H1 (cell line): ENCODE measurements at regions not wholly inside any gene's neighbourhood (a gene's known extent, or its start where the extent isn't known, plus 50 kb on each side); places are given as distances from the start of the nearest gene placed in this dataset.

Experiments
- CTCF ChIA-PET: fragments of 300-600 bp; sonication (Branson Sonifier 250); formaldehyde crosslinking; loops from one replicate; lab custom pipeline; 2021; ENCODE audit not compliant: partially characterized antibody; lab: Charles Lee
- POLR2A ChIA-PET: fragments of 300-600 bp; sonication (Branson Sonifier 250); formaldehyde crosslinking; loops from one replicate; lab custom pipeline; 2021; ENCODE audit warnings: inconsistent platforms; ENCODE audit not compliant: partially characterized antibody; lab: Charles Lee
- DNase-seq, 2 experiments: peaks; one replicate each; pipeline versions ENCODE4 v3.0.0 to v3.0.0-alpha.2; 2010 to 2022; ENCODE audit warnings: low spot score in 2 of 2, low read depth in 1 of 2, mixed read lengths in 1 of 2
- FAIRE-seq: peaks from 2 replicates; lab custom pipeline; 2011; peaks lifted over from hg19 to GRCh38; lab: Jason Lieb, UNC
- H2AFZ ChIP-seq: 2 replicates; pipeline ENCODE4 v1.8.1; 2012; ENCODE audit warnings: low read length, inconsistent platforms
- H2AK5ac ChIP-seq: 2 replicates; pipeline ENCODE4 v1.6.1; 2013; ENCODE audit warnings: low read depth, low read length
- H2BK120ac ChIP-seq: replicated peaks from 2 replicates; pipeline ENCODE3; 2013; ENCODE audit warnings: low read depth, low read length, inconsistent platforms
- H2BK12ac ChIP-seq: 2 replicates; pipeline ENCODE4 v1.6.1; 2013; ENCODE audit warnings: low read depth, low read length
- H2BK15ac ChIP-seq: 2 replicates; pipeline ENCODE4 v1.6.1; 2013; ENCODE audit warnings: low read length
- H2BK20ac ChIP-seq: 2 replicates; pipeline ENCODE4 v1.6.1; 2013; ENCODE audit warnings: low read length
- H2BK5ac ChIP-seq: 2 replicates; pipeline ENCODE4 v1.6.1; 2013; ENCODE audit warnings: low read depth, low read length
- H3K14ac ChIP-seq: 2 replicates; pipeline ENCODE4 v1.6.1; 2013; ENCODE audit warnings: inconsistent platforms; ENCODE audit not compliant: insufficient read length
- H3K18ac ChIP-seq: 2 replicates; pipeline ENCODE4 v1.6.1; 2013; ENCODE audit warnings: low read length; ENCODE audit errors: extremely low read depth
- H3K23ac ChIP-seq: 2 replicates; pipeline ENCODE4 v1.6.1; 2013; ENCODE audit warnings: inconsistent platforms; ENCODE audit not compliant: insufficient read length
- H3K23me2 ChIP-seq: 2 replicates; pipeline ENCODE4 v1.6.1; 2013; ENCODE audit warnings: low read depth, low read length
- H3K27ac ChIP-seq: 2 replicates; pipeline ENCODE4 v1.6.1; 2011; ENCODE audit warnings: low read depth, low read length, inconsistent platforms
- H3K27me3 ChIP-seq, 4 experiments: replicated peaks in 1 of 4; 1 replicate in 1 of 4; 2 replicates in 3 of 4; pipeline versions ENCODE4 v1.6.1 to v1.8.1; 2011 to 2013; ENCODE audit warnings: low read length in 3 of 4, mild to moderate bottlenecking in 3 of 4, inconsistent platforms in 2 of 4, mixed read lengths in 2 of 4, moderate library complexity in 1 of 4; ENCODE audit not compliant: control insufficient read depth in 3 of 4, insufficient read depth in 3 of 4; ENCODE audit errors: extremely low read depth in 1 of 4
- H3K36me3 ChIP-seq, 4 experiments: 2 replicates each; pipeline versions ENCODE4 v1.6.1 to v1.8.1; 2011 to 2013; ENCODE audit warnings: mild to moderate bottlenecking in 4 of 4, low read length in 3 of 4, moderate library complexity in 2 of 4, control low read depth in 1 of 4, inconsistent platforms in 1 of 4; ENCODE audit not compliant: insufficient read depth in 4 of 4, control insufficient read depth in 2 of 4
- H3K4ac ChIP-seq: replicated peaks from 2 replicates; pipeline ENCODE3; 2013; ENCODE audit warnings: low read length, low read depth, mixed read lengths, inconsistent platforms; ENCODE audit not compliant: insufficient read length
- H3K4me1 ChIP-seq, 4 experiments: replicated peaks in 1 of 4; 1 replicate in 1 of 4; 2 replicates in 3 of 4; pipeline versions ENCODE4 v1.6.1 to v1.8.1; 2011 to 2013; ENCODE audit warnings: low read length in 3 of 4, inconsistent platforms in 2 of 4, mixed read lengths in 1 of 4; ENCODE audit not compliant: insufficient read depth in 4 of 4, control insufficient read depth in 3 of 4
- H3K4me2 ChIP-seq, 2 experiments: 2 replicates each; pipeline versions ENCODE4 v1.6.1 to v1.8.1; 2011 to 2013; ENCODE audit warnings: low read depth in 2 of 2, low read length in 2 of 2, control low read depth in 1 of 2, inconsistent platforms in 1 of 2, mild to moderate bottlenecking in 1 of 2; ENCODE audit not compliant: insufficient read depth in 1 of 2
- H3K4me3 ChIP-seq, 4 experiments: fragments of 200-600, 300-600 bp in 1 of 4; sonication (generic), shearing (Covaris generic), sonication (Bioruptor Twin) in 1 of 4; 2 replicates each; pipeline versions ENCODE4 v1.5.1 to v1.8.1; 2011 to 2016; ENCODE audit warnings: low read length in 4 of 4, low read depth in 3 of 4, control low read depth in 2 of 4, inconsistent platforms in 2 of 4, mild to moderate bottlenecking in 2 of 4, mixed read lengths in 1 of 4, moderate library complexity in 1 of 4; ENCODE audit not compliant: insufficient read depth in 2 of 4; ENCODE audit errors: extremely low read depth in 1 of 4
- H3K56ac ChIP-seq: replicated peaks from 2 replicates; pipeline ENCODE3; 2013; ENCODE audit warnings: low read depth, mild to moderate bottlenecking, mixed read lengths, low read length, inconsistent platforms; ENCODE audit not compliant: insufficient read length
- H3K79me1 ChIP-seq: 2 replicates; pipeline ENCODE4 v1.6.1; 2013; ENCODE audit warnings: low read depth, low read length, control low read depth
- H3K79me2 ChIP-seq, 2 experiments: 2 replicates each; pipeline versions ENCODE4 v1.6.1 to v1.8.1; 2012 to 2013; ENCODE audit warnings: low read length in 2 of 2, mild to moderate bottlenecking in 2 of 2, inconsistent platforms in 1 of 2; ENCODE audit not compliant: insufficient read depth in 2 of 2, control insufficient read depth in 1 of 2
- H3K9ac ChIP-seq, 4 experiments: replicated peaks in 1 of 4; 1 replicate in 1 of 4; 2 replicates in 3 of 4; pipeline versions ENCODE4 v1.6.1 to v1.8.1; 2011 to 2013; ENCODE audit warnings: low read depth in 3 of 4, low read length in 3 of 4, control low read depth in 2 of 4, mild to moderate bottlenecking in 2 of 4, moderate library complexity in 2 of 4, inconsistent platforms in 1 of 4; ENCODE audit errors: extremely low read depth in 1 of 4
- H3K9me3 ChIP-seq, 2 experiments: 2 replicates each; pipeline versions ENCODE4 v1.6.1 to v1.8.1; 2012 to 2013; ENCODE audit warnings: mild to moderate bottlenecking in 2 of 2, moderate library complexity in 2 of 2, control low read depth in 1 of 2, inconsistent platforms in 1 of 2, low read depth in 1 of 2, low read length in 1 of 2, mixed read lengths in 1 of 2; ENCODE audit not compliant: insufficient read depth in 2 of 2
- H4K20me1 ChIP-seq, 2 experiments: replicated peaks in 1 of 2; 2 replicates each; pipeline versions ENCODE3 to v1.8.1; 2011 to 2013; ENCODE audit warnings: inconsistent platforms in 2 of 2, low read length in 2 of 2, mild to moderate bottlenecking in 1 of 2; ENCODE audit not compliant: insufficient read depth in 2 of 2, control insufficient read depth in 1 of 2
- H4K5ac ChIP-seq: 2 replicates; pipeline ENCODE4 v1.6.1; 2013; ENCODE audit warnings: low read length, low read depth, mixed read lengths, inconsistent platforms; ENCODE audit not compliant: insufficient read length
- H4K8ac ChIP-seq: 2 replicates; pipeline ENCODE4 v1.8.0; 2013; ENCODE audit warnings: mild to moderate bottlenecking, moderate library complexity, low read length, inconsistent platforms; ENCODE audit not compliant: insufficient read depth; ENCODE audit errors: extremely low read depth
- H4K91ac ChIP-seq: replicated peaks from 2 replicates; pipeline ENCODE3; 2013; ENCODE audit warnings: low read length, mixed read lengths, inconsistent platforms; ENCODE audit not compliant: insufficient read length
- ATF2 ChIP-seq: IDR thresholded peaks from 2 replicates; pipeline ENCODE4 v1.6.1; 2012; ENCODE audit warnings: low read length, inconsistent platforms
- ATF3 ChIP-seq: IDR thresholded peaks from 2 replicates; pipeline ENCODE4 v1.6.1; 2011; ENCODE audit warnings: low read depth, mild to moderate bottlenecking, low read length; ENCODE audit not compliant: insufficient read depth
- BCL11A ChIP-seq, 2 experiments: IDR thresholded peaks; one replicate each; pipeline ENCODE4 v1.6.1; 2011; ENCODE audit warnings: low read depth in 2 of 2, low read length in 2 of 2, mild to moderate bottlenecking in 2 of 2
- CBX8 ChIP-seq: fragments of 300-800, 300-1000 bp; sonication (generic); IDR thresholded peaks from 2 replicates; pipeline ENCODE4 v1.7.1; 2016; ENCODE audit warnings: low read depth, low read length, borderline replicate concordance
- CTBP2 ChIP-seq: IDR thresholded peaks from 2 replicates; pipeline ENCODE4 v1.7.0; 2011; ENCODE audit warnings: borderline replicate concordance, mild to moderate bottlenecking, moderate library complexity, mixed read lengths, low read length; ENCODE audit not compliant: insufficient read depth, insufficient read length
- HDAC6 ChIP-seq: IDR thresholded peaks from one replicate; pipeline ENCODE4 v1.7.1; 2012; ENCODE audit warnings: low read depth, mild to moderate bottlenecking, inconsistent platforms, low read length, moderate library complexity
- RFX5 ChIP-seq: IDR thresholded peaks from 2 replicates; pipeline ENCODE4 v1.6.1; 2011; ENCODE audit warnings: low read depth, low read length, improper control_type of control experiment, borderline replicate concordance
- SIX5 ChIP-seq: IDR thresholded peaks from 2 replicates; pipeline ENCODE4 v1.6.1; 2011; ENCODE audit warnings: mild to moderate bottlenecking, low read depth, low read length
- SP1 ChIP-seq: IDR thresholded peaks from 2 replicates; pipeline ENCODE4 v1.6.1; 2011; ENCODE audit warnings: low read depth, low read length
- ZNF274 ChIP-seq: IDR thresholded peaks from 2 replicates; pipeline ENCODE4 v1.7.0; 2012; ENCODE audit warnings: low read length, borderline replicate concordance; ENCODE audit errors: extremely low read depth
- WGBS, 2 experiments: shearing (Covaris generic) in 1 of 2; methylation state at CpG; one replicate each; pipeline versions ENCODE4 v1.1.6 to v1.1.7; 2013 to 2015; ENCODE audit warnings: low lambda C conversion rate in 2 of 2, mixed read lengths in 2 of 2, inconsistent platforms in 1 of 2, low coverage in 1 of 2, missing lambda C conversion rate in 1 of 2; ENCODE audit not compliant: insufficient replicate concordance in 2 of 2, insufficient coverage in 1 of 2, insufficient read length in 1 of 2; ENCODE audit errors: extremely low coverage in 1 of 2, missing lambda C conversion rate in 1 of 2; 5-methylcytosine and 5-hydroxymethylcytosine counted together

DNA sequence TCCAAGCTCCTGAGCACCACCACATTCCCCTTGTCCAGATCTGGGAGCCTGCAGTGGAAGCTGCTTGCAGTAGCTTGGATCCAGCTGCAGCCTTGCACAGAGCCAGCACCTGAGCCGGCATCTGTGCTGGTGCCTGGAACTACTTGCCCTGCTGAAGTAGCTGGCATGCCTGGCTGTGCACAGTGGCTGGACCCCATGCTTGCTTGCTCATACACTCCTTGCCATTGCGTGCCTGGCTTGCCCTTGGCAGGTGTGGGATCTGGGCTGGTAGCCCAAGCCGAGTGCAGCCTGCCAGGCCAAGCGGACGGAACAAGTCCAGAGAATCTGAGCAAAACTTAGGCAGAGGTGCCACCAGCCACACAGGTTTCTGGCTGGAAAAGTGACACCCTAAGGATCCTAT lies 759.9 kb downstream of the IPMK start:
- 80% methylated on average over 5 of the region's 5 CpGs; no CpG with 5 or more reads in 1 of the 2 experiments for WGBS, 2 experiments
- FAIRE-seq (no peak), DNase-seq (no peak)
- Histone ChIP-seq H4K91ac (no peak overlapping the region), H3K27me3 (no peaks in the 10 kb centered on the region), H3K23ac (no peak overlapping the region), H2BK120ac (no peak overlapping the region), H3K27ac (no peak overlapping the region), H3K23me2 (no peaks in the 10 kb centered on the region), H4K8ac (no peak overlapping the region), H3K36me3 (no peaks in the 10 kb centered on the region), H3K4me1 (no peaks in the 10 kb centered on the region), H2BK12ac (no peak overlapping the region), H3K18ac (no peak overlapping the region), H3K14ac (no peak overlapping the region), H4K5ac (no peak overlapping the region), H3K79me2 (no peaks in the 10 kb centered on the region), H3K79me1 (no peaks in the 10 kb centered on the region), H3K4ac (no peak overlapping the region), H3K9me3 (no peaks in the 10 kb centered on the region; a peak in 1 of 4 replicates), H2AFZ (no peak overlapping the region), H3K4me3 (no peak overlapping the region), H3K9ac (no peak overlapping the region), H2BK5ac (no peak overlapping the region), H2AK5ac (no peak overlapping the region), H3K56ac (no peak overlapping the region), H4K20me1 (no peaks in the 10 kb centered on the region), H3K4me2 (no peak overlapping the region), H2BK20ac (no peak overlapping the region), H2BK15ac (no peak overlapping the region)
- no peak for TF ChIP-seq HDAC6
- TF ChIP-seq ATF2: no peak
- TF ChIP-seq CBX8: no peak
- TF ChIP-seq BCL11A (IDR thresholded peaks at IDR 0.05; ENCODE audit: low read depth in 2 of 2, low read length in 2 of 2): no peak
- no peak for TF ChIP-seq CTBP2
- TF ChIP-seq SP1: no peak
- TF ChIP-seq RFX5: no peak
- no peak for TF ChIP-seq ATF3
- TF ChIP-seq ZNF274: no peak
- no peak for TF ChIP-seq SIX5
- CTCF ChIA-PET: interaction anchor here (0.7 to 1.0 kb wide), 2 partner anchors 42 to 209 kb away, joined by 3 read pairs; no protein-coding TSS in a partner anchor
- POLR2A ChIA-PET: no interaction called here
